HG03342 (cell line): ENCODE measurements at regions not wholly inside any gene's neighbourhood (a gene's known extent, or its start where the extent isn't known, plus 50 kb on each side); places are given as distances from the start of the nearest gene placed in this dataset.

Source experiments
- ATAC-seq: cut with Tn5 transposase; IDR thresholded peaks from one replicate; pipeline ENCODE4 v1.9.1; 2021; ENCODE audit warnings: mild to moderate bottlenecking, moderate library complexity; ENCODE audit not compliant: unreplicated experiment

GRCh38 chr12:116453631-116454030, 105.5 kb upstream of the MAP1LC3B2 start:
- ATAC-seq = no peak

- no peak for ATAC-seq
Observed at GRCh38 chr12:116454076-116454475, 105.1 kb upstream of the MAP1LC3B2 start.

GRCh38 chr12:116454950-116455447, 104.2 kb upstream of the MAP1LC3B2 start:
- ATAC-seq = no peak

- ATAC-seq = no peak
Observed at GRCh38 chr12:116455540-116456329, 103.4 kb upstream of the MAP1LC3B2 start.

- no peak for ATAC-seq
Observed at GRCh38 chr12:116456330-116457082, 102.7 kb upstream of the MAP1LC3B2 start.

GRCh38 chr12:116458492-116458891, 100.7 kb upstream of the MAP1LC3B2 start:
- ATAC-seq = no peak

GRCh38 chr12:116459011-116459875, 99.9 kb upstream of the MAP1LC3B2 start:
- ATAC-seq = no peak

- no peak for ATAC-seq
Observed at GRCh38 chr12:116459916-116460663, 99.1 kb upstream of the MAP1LC3B2 start.

GRCh38 chr12:116461060-116461459, 98.1 kb upstream of the MAP1LC3B2 start:
- no peak for ATAC-seq

GRCh38 chr12:116463366-116463765, 95.8 kb upstream of the MAP1LC3B2 start:
- no peak for ATAC-seq

GRCh38 chr12:116465407-116465806, 93.8 kb upstream of the MAP1LC3B2 start:
- no peak for ATAC-seq

GRCh38 chr12:116465856-116466255, 93.3 kb upstream of the MAP1LC3B2 start:
- ATAC-seq = no peak

- no peak for ATAC-seq
Observed at GRCh38 chr12:116466536-116466935, 92.6 kb upstream of the MAP1LC3B2 start.

- ATAC-seq = no peak
Observed at GRCh38 chr12:116469344-116469743, 89.8 kb upstream of the MAP1LC3B2 start.

- ATAC-seq = no peak
Observed at GRCh38 chr12:116471544-116471943, 87.6 kb upstream of the MAP1LC3B2 start.

GRCh38 chr12:116472193-116472592, 87.0 kb upstream of the MAP1LC3B2 start:
- ATAC-seq = no peak

- no peak for ATAC-seq
Observed at GRCh38 chr12:116473416-116473815, 85.8 kb upstream of the MAP1LC3B2 start.

GRCh38 chr12:116474331-116474730, 84.8 kb upstream of the MAP1LC3B2 start:
- no peak for ATAC-seq

GRCh38 chr12:116474899-116475298, 84.3 kb upstream of the MAP1LC3B2 start:
- no peak for ATAC-seq

- no peak for ATAC-seq
Observed at GRCh38 chr12:116476227-116476822, 82.9 kb upstream of the MAP1LC3B2 start.
